ENCODE measurements at regions not wholly inside any gene's neighbourhood (a gene's known extent, or its start where the extent isn't known, plus 50 kb on each side); places are given as distances from the start of the nearest gene placed in this dataset.
"Not testable (repeated sequence)": the region's sequence is repeated elsewhere in the genome, so short reads cannot be mapped to it uniquely, and the experiment has no call there.

- DNase-seq, result no peak
These were observed 121.3 kb upstream of the JADE1 start for GRCh38 chr4:128688033-128688721.

- no peak for DNase-seq
These were observed 122.7 kb upstream of the JADE1 start for GRCh38 chr4:128686810-128687209.

GRCh38 chr4:128686032-128686465 is 123.5 kb upstream of the JADE1 start:
- no peak for DNase-seq

- DNase-seq, result no peak
These were observed 125.5 kb upstream of the JADE1 start for GRCh38 chr4:128684016-128684415.

- DNase-seq, result no peak
These were observed 126.4 kb upstream of the JADE1 start for GRCh38 chr4:128682942-128683666.

GRCh38 chr4:128676095-128676494 is 133.4 kb upstream of the JADE1 start:
- no peak for DNase-seq

GRCh38 chr4:128675083-128675482 is 134.4 kb upstream of the JADE1 start:
- DNase-seq, result no peak

- DNase-seq, result not testable (repeated sequence)
These were observed 136.3 kb upstream of the JADE1 start for GRCh38 chr4:128673159-128673558.

GRCh38 chr4:128672596-128672995 is 136.9 kb upstream of the JADE1 start:
- not testable (repeated sequence) for DNase-seq

- no peak for DNase-seq
These were observed 139.0 kb upstream of the JADE1 start for GRCh38 chr4:128670513-128670912.

GRCh38 chr4:128668566-128668965 is 140.9 kb upstream of the JADE1 start:
- no peak for DNase-seq

- DNase-seq, result no peak
These were observed 144.0 kb upstream of the JADE1 start for GRCh38 chr4:128665514-128665913.

GRCh38 chr4:128663325-128663724 is 146.2 kb upstream of the JADE1 start:
- no peak for DNase-seq

GRCh38 chr4:128661479-128661878 is 148.0 kb upstream of the JADE1 start:
- DNase-seq, result no peak

GRCh38 chr4:128660361-128661215 is 148.9 kb upstream of the JADE1 start:
- DNase-seq, result no peak

- DNase-seq, result no peak
These were observed 151.3 kb upstream of the JADE1 start for GRCh38 chr4:128658214-128658631.

GRCh38 chr4:128657638-128658037 is 151.9 kb upstream of the JADE1 start:
- DNase-seq, result no peak

- DNase-seq, result no peak
These were observed 155.0 kb upstream of the JADE1 start for GRCh38 chr4:128654465-128654864.

GRCh38 chr4:128653527-128654444 is 155.7 kb upstream of the JADE1 start:
- DNase-seq, result no peak

GRCh38 chr4:128649575-128650205 is 159.8 kb upstream of the JADE1 start:
- DNase-seq, result no peak

- no peak for DNase-seq
These were observed 160.3 kb upstream of the JADE1 start for GRCh38 chr4:128649161-128649560.

- no peak for DNase-seq
These were observed 161.5 kb upstream of the JADE1 start for GRCh38 chr4:128648021-128648420.
